C4-2B (cell line): ENCODE measurements at regions not wholly inside any gene's neighbourhood (a gene's known extent, or its start where the extent isn't known, plus 50 kb on each side); places are given as distances from the start of the nearest gene placed in this dataset.

Experiments
- H3K27ac ChIP-seq: fragments of 450-650 bp; 2 replicates; pipeline ENCODE4 v1.5.1; 2017
- ZFX ChIP-seq: fragments of 450-650 bp; IDR thresholded peaks from 2 replicates; pipeline ENCODE4 v1.6.1; 2017
- TF ChIP-seq, protein P1 (sequence below): fragments of 450-650 bp; conservative IDR thresholded peaks from 2 replicates; pipeline ENCODE4 v1.5.1; 2017; ENCODE audit warnings: mild to moderate bottlenecking

- TF ChIP-seq, protein P1, sequence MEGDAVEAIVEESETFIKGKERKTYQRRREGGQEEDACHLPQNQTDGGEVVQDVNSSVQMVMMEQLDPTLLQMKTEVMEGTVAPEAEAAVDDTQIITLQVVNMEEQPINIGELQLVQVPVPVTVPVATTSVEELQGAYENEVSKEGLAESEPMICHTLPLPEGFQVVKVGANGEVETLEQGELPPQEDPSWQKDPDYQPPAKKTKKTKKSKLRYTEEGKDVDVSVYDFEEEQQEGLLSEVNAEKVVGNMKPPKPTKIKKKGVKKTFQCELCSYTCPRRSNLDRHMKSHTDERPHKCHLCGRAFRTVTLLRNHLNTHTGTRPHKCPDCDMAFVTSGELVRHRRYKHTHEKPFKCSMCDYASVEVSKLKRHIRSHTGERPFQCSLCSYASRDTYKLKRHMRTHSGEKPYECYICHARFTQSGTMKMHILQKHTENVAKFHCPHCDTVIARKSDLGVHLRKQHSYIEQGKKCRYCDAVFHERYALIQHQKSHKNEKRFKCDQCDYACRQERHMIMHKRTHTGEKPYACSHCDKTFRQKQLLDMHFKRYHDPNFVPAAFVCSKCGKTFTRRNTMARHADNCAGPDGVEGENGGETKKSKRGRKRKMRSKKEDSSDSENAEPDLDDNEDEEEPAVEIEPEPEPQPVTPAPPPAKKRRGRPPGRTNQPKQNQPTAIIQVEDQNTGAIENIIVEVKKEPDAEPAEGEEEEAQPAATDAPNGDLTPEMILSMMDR, result no peak
- no peak for TF ChIP-seq ZFX
- no peak overlapping the region for H3K27ac ChIP-seq
Observed at GRCh38 chr10:81288544-81288943, 586.5 kb upstream of the NRG3 start.

GRCh38 chr10:81297292-81297691, 577.7 kb upstream of the NRG3 start:
- no peak overlapping the region for H3K27ac ChIP-seq
- TF ChIP-seq, protein P1, result no peak
- no peak for TF ChIP-seq ZFX

GRCh38 chr10:81303656-81304055, 571.3 kb upstream of the NRG3 start:
- no peak overlapping the region for H3K27ac ChIP-seq
- no peak for TF ChIP-seq ZFX
- TF ChIP-seq, protein P1, result no peak

DNA sequence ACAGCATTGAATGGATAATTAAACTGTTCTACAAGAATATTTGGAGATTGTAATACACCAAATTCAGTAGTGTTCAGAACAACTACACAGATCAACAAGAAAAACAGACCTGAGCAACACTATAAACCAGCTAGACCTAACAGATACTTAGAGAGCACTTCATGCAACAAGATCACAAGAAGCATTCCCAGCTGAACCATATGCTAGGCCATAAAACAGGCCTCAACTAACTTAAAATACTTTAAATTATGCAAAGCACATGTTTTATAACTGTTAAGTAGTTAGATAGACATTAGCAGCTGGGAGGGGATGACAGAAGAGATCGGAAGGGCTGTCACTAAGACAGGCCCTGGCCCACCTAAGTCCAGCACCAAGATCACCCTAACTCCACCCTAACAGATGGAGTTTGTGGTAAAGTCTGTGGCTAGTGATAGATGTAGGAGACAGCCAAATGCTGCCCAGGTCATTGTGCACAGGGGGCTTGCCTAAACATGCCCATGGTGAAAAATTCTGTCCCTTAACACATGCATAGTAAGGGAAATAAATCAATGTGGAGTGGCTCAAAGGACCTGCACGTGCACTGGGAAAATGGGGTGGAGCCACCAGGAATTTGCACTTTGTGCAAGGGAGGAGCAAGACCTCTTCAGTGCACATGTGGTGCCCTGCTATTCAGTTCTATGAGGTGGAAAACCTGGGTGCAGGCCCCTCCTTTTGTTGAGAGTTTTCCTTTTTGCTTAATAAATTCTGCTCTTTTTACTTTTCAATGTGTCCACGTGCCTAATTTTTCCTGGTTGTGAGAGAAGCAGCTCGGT, 567.8 kb upstream of the NRG3 start:
- TF ChIP-seq ZFX, result no peak
- TF ChIP-seq, protein P1, result no peak
- H3K27ac ChIP-seq, result no peak overlapping the region

DNA sequence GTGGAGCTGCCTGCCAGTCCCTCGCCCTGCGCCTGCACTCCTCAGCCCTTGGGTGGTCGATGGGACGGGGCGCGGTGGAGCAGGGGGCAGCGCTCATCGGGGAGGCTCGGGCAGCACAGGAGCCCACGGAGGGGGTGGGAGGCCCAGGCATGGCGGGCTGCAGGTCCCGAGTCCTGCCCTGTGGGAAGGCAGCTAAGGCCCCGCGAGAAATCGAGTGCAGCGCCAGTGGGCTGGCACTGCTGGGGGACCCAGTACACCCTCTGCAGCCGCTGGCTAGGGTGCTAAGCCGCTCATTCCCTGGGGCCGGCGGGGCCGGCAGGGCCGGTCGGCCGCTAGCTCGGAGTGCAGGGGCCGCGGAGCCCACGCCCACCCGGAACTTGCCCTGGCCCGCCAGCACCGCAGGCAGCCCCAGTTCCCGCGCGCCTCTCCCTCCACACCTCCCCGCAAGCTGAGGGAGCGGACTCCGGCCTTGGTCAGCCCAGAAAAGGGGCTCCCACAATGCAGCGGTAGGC, 565.9 kb upstream of the NRG3 start:
- no peak overlapping the region for H3K27ac ChIP-seq
- TF ChIP-seq, protein P1, result no peak
- no peak for TF ChIP-seq ZFX

DNA sequence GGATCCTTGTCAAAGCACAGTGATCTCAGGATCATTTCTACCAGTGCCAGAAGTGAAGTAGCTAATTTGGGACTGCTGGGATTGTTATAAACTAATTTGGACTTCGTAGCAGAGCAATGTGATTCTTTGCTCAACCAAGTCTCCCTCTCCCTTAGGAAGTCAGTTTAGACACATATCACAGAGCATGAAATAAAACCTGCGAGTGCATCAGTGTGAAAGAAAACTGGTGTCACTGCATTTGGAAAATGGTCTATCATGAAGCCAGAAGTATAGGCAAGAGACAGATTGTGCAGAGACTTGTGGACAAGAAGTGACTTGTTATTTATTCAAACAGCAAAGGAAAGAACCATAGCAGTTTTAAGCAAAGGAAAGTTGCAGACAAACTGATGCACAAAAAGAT, 560.5 kb upstream of the NRG3 start:
- TF ChIP-seq, protein P1, result no peak
- no peak overlapping the region for H3K27ac ChIP-seq

- TF ChIP-seq, protein P1, result no peak
- no peak for TF ChIP-seq ZFX
- no peak overlapping the region for H3K27ac ChIP-seq
Observed at GRCh38 chr10:81315026-81315425, 560.0 kb upstream of the NRG3 start.
